ENCODE measurements at regions not wholly inside any gene's neighbourhood (a gene's known extent, or its start where the extent isn't known, plus 50 kb on each side); places are given as distances from the start of the nearest gene placed in this dataset.
"Not testable (repeated sequence)": the region's sequence is repeated elsewhere in the genome, so short reads cannot be mapped to it uniquely, and the experiment has no call there.

GRCh38 chr18:34516355-34516754 lies 193.7 kb upstream of the DTNA start:
- DNase-seq (ENCODE audit: extremely low spot score, insufficient read length, low read depth); FAIRE-seq: not testable (repeated sequence)

GRCh38 chr18:34516996-34517395 lies 193.1 kb upstream of the DTNA start:
- DNase-seq (ENCODE audit: extremely low spot score, insufficient read length, low read depth): not testable (repeated sequence)

DNA sequence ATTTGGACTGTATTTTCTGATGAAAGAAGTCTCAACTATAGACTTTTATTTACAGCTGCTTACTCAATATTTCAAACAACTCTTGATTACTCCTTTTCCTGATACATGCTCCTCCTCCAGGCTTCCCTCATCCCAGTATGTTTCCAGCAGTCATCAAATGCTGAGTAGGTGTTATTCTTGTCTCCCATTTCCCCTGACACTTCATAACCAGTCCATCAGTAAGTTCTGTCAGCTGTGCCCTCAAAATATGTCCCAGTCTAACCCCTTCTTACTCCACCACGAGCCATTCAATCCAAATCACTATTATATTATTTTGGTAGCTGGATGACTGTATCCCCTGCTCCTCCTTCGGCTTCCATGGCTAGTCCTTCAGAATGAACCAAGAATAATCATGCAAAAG lies 189.1 kb upstream of the DTNA start:
- DNase-seq (ENCODE audit: extremely low spot score, insufficient read length, low read depth) (no peak), FAIRE-seq (no peak)

More at GRCh38 chr18:34516996-34517395, 193.1 kb upstream of the DTNA start:
- FAIRE-seq: not testable (repeated sequence)

- FAIRE-seq (no peak), DNase-seq (ENCODE audit: extremely low spot score, insufficient read length, low read depth) (no peak)
Observed at GRCh38 chr18:34522603-34523002, 187.5 kb upstream of the DTNA start.

DNA sequence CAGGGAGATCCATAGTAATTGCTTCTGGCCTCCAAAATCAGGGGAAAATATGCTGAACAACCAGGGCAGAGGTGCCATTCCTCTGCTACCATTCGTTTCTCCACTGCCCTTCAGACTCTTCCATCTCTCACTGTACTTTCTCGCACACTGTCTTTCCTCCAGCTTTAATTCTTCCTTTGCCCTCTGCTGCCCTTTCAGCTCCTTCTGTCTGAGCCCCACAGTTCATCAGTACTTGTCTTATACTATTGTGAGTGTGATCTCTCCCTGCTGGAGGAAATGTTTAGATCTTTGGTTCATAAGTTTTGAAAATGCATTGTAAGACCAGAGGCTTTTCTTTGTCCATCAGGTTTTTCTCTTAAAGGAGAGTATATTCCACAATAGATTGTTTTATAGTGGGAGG lies 184.9 kb upstream of the DTNA start:
- no peak for FAIRE-seq
- DNase-seq (ENCODE audit: extremely low spot score, insufficient read length, low read depth): no peak

DNA sequence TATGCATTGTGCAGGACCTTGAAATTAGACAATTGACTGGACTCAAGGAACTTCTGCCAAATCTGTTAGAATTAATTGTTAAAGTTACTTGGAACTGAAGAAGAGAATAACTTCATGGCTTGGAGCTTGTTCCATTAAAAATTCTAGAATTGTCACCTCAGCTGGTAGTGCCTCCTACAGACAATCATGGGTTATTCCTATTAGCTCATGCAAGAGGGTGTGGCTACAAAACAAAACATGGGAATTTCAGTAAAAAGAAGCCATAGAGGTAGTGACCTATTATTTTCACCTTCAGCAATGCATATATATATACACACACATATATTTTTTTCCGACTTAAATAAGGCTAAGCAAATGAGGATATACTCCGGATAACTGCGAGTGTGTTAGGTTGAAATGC lies 181.9 kb upstream of the DTNA start:
- DNase-seq (ENCODE audit: extremely low spot score, insufficient read length, low read depth) (no peak), FAIRE-seq (no peak)

DNA sequence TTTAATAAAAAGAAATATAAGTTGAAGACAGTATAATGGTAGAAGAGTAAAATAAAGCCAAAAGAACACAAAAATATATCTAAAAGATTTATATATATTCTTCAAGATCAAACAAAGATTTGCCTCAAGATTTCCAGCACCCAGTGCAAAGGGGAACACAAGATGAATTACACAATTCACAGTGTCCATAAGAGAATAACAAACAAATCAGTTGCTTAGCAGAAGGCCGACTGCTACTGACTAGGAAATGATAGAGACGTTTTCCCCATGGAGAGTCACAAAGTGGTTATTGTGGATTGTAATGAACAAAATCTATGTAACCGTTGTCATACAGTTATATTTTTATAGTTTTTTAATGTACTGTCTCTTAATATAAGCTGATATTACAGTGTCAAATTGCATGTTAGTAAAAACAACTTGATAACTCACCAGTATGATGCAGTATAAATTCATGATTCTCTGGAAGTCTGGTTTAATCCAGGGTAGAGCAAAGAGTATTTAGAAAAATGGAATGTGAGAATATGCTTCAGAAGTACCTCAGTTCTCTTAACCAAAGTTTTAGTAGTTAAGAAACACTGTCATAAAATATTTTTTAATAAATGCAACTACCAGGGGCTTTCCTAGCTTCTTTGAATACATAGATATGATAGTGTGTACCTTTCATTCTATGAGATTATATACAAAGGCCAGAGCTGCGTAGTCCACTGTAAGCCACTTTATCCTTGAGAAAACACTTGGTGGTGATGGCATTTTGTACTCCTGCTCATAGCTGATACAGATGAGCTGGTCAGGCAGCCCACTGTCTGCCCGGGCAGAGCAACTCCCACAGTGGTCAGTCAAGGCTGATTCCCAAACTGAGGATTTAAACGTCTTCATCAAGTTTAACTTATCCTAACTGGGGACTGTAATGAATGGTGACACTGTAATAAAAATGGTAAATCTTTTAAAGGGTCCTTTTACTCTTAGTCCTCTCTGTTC lies 180.5 kb upstream of the DTNA start:
- DNase-seq (ENCODE audit: extremely low spot score, insufficient read length, low read depth): no peak
- FAIRE-seq: no peak

DNA sequence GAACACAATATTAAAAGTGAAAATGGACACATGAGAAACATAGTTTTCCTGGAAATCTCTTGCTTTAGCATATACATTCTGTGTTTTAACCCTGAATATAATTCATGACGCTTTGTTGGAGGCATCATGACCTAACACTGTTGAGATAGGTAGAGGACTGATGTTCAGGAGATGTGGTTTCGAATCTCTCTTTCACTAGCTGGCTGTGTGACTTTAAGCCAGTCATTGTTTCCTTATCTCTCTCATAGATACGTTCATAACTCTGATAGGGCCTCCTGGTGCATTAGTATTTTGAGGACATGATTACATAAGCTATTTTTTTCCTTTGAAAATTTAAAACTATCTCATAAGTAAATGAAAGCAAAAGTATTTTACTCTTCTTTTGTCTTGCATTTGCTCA lies 179.0 kb upstream of the DTNA start:
- FAIRE-seq: no peak
- DNase-seq (ENCODE audit: extremely low spot score, insufficient read length, low read depth): no peak

- not testable (repeated sequence) for DNase-seq (ENCODE audit: extremely low spot score, insufficient read length, low read depth); FAIRE-seq
Observed at GRCh38 chr18:34534642-34535041, 175.5 kb upstream of the DTNA start.

DNA sequence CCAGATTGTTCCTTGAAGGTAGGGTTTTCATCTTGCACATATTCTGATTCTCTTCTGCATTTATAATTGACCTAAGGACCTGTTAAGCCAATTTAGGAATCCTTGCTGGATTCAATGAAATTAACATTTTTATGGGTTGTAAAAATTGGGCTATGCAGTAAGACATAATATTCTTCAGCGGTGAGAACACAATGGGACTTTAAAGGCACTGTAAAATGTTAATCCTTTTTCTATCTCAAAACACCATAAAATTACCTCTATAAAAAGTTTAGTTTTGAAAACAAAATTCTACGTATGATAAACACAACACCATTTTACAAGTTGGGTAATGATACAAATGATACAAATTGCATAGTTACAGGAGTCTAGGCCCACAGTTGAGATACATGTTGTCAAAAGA lies 169.2 kb upstream of the DTNA start:
- FAIRE-seq (no peak), DNase-seq (ENCODE audit: extremely low spot score, insufficient read length, low read depth) (no peak)

GRCh38 chr18:34542625-34543024 lies 167.5 kb upstream of the DTNA start:
- FAIRE-seq: no peak
- DNase-seq (ENCODE audit: extremely low spot score, insufficient read length, low read depth): no peak

GRCh38 chr18:34543356-34543755 lies 166.7 kb upstream of the DTNA start:
- no peak for FAIRE-seq
- DNase-seq (ENCODE audit: extremely low spot score, insufficient read length, low read depth): no peak

- FAIRE-seq: no peak
- no peak for DNase-seq (ENCODE audit: extremely low spot score, insufficient read length, low read depth)
Observed at GRCh38 chr18:34543945-34544344, 166.2 kb upstream of the DTNA start.

GRCh38 chr18:34544930-34545329 lies 165.2 kb upstream of the DTNA start:
- FAIRE-seq: no peak
- DNase-seq (ENCODE audit: extremely low spot score, insufficient read length, low read depth): no peak

GRCh38 chr18:34548120-34548972 lies 161.8 kb upstream of the DTNA start:
- DNase-seq (ENCODE audit: extremely low spot score, insufficient read length, low read depth) (no peak), FAIRE-seq (no peak)

DNA sequence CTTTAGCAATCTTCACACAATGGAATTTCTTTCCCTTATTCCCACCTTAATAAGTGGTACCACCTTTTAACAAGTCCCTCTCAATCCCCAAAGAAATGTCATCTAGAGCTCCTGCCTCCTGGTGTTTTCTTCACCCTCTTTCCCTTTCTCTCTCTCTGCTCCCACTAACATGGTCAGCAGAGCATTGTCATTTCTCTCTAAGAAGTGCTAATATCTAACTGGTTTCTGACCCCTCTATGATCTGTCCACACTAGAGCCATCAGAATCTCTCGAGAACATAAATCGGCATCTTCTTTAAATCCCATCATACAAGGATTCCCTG lies 161.2 kb upstream of the DTNA start:
- no peak for FAIRE-seq
- DNase-seq (ENCODE audit: extremely low spot score, insufficient read length, low read depth): no peak

DNA sequence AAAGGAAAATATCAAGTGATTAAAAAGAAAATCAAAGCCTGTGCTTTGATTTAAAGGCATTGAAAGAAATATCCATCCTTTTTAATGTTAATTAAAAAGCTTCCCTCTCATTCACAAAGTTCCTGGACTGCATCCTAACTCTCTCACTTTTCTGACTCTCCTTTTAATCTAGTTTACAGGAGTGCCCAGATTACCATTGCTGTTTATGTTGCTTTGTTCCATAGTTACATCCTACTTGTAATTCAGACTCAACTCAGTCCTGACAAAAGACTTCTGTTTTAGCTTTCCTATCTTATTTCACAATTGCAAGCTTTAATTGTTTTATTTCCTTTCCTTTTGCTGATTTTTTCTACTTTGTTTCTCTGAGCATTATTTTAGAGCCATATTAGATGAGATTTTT lies 160.7 kb upstream of the DTNA start:
- FAIRE-seq (no peak), DNase-seq (ENCODE audit: extremely low spot score, insufficient read length, low read depth) (no peak)

- no peak for DNase-seq (ENCODE audit: extremely low spot score, insufficient read length, low read depth)
- no peak for FAIRE-seq
Observed at GRCh38 chr18:34550156-34550555, 159.9 kb upstream of the DTNA start.

GRCh38 chr18:34550902-34551301 lies 159.2 kb upstream of the DTNA start:
- no peak for DNase-seq (ENCODE audit: extremely low spot score, insufficient read length, low read depth)
- FAIRE-seq: no peak

GRCh38 chr18:34551824-34552223 lies 158.3 kb upstream of the DTNA start:
- FAIRE-seq (no peak), DNase-seq (ENCODE audit: extremely low spot score, insufficient read length, low read depth) (no peak)

DNA sequence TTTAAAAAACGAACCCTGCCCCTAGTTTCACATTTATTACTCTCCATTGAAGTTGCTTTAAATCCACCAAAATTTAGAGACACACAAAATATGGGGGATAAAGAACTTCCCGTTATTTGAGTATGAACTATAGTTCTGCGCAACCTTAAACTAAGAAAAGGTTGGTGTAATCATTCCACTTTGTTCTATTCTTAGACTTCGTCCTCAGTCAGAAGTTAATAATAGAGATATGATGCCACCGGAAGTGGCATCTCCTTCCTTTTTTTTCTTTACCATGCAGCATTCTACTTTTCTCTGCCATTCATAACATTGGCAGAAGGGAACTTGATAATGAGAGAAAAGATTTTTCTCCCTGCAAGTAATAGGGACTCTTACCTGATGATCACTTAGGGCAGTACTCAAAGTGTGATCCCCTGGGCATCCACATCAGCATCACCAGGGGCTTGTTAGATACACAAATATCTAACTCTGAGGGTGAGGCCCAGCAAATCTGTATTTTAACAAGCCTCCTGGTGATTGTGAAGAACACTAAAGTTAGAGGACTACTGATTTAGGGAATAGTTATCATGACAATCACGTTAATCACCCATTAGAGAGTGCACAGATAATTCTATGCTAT lies 147.7 kb upstream of the DTNA start:
- FAIRE-seq (no peak), DNase-seq (ENCODE audit: extremely low spot score, insufficient read length, low read depth) (no peak)

Measured in GM18507 (cell line).